ENCODE measurements at regions not wholly inside any gene's neighbourhood (a gene's known extent, or its start where the extent isn't known, plus 50 kb on each side); places are given as distances from the start of the nearest gene placed in this dataset.

GRCh38 chrX:9370893-9371292 is 94.0 kb upstream of the TBL1X start:
- TF ChIP-seq CTCF (conservative IDR thresholded peaks at IDR 0.05; ENCODE audit: low read depth, low read length) = no peak
- no peak for TF ChIP-seq EZH2 (IDR thresholded peaks at IDR 0.05; ENCODE audit: low read length, unreplicated experiment)
- no peak for TF ChIP-seq EZH2phosphoT487 (IDR thresholded peaks at IDR 0.05; ENCODE audit: borderline replicate concordance, low read length)

Data from PC-3 (cell line).